Middle frontal gyrus (tissue), 1 donor: ENCODE measurements at regions not wholly inside any gene's neighbourhood (a gene's known extent, or its start where the extent isn't known, plus 50 kb on each side); places are given as distances from the start of the nearest gene placed in this dataset.
"Not testable (repeated sequence)": the region's sequence is repeated elsewhere in the genome, so short reads cannot be mapped to it uniquely, and the experiment has no call there.

Source experiments
- DNase-seq: peaks from one replicate; pipeline ENCODE4 v3.0.0-alpha.2; 2015; ENCODE audit warnings: low spot score; ENCODE audit errors: extremely low spot score

DNA sequence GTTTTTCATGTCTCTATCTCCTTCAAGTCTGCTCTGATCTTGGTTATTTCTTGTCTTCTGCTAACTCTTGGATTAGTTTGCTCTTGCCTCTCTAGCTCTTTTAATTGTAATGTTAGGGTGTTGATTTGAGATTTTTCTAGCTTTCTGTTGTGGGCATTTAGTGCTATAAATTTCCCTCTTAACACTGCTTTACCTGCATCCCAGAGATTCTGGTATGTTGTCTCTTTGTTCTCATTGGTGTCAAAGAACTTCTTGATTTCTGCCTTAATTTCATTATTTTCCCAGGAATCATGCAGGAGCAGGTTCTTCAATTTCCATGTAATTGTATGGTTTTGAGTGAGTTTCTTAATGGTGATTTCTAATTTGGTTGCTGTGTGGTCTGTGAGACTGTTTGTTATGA lies 128.5 kb upstream of the ZNF267 start:
- DNase-seq, result not testable (repeated sequence)

DNA sequence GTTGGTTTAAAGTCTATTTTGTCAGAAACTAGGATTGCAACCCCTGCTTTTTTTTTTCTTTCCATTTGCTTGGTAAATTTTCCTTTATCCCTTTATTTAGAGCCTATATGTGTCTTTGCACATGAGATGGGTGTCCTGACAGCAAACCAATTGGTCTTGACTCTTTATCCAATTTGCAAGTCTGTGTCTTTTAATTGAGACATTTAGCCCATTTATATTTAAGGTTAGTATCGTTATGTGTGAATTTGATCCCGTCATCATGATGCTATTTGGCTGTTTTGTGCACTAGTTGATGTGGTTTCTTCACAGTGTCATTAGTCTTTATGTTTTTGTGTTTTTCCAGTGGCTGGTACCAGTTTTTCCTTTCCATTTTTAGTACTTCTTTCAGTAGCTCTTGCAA lies 127.7 kb upstream of the ZNF267 start:
- DNase-seq, result no peak

DNA sequence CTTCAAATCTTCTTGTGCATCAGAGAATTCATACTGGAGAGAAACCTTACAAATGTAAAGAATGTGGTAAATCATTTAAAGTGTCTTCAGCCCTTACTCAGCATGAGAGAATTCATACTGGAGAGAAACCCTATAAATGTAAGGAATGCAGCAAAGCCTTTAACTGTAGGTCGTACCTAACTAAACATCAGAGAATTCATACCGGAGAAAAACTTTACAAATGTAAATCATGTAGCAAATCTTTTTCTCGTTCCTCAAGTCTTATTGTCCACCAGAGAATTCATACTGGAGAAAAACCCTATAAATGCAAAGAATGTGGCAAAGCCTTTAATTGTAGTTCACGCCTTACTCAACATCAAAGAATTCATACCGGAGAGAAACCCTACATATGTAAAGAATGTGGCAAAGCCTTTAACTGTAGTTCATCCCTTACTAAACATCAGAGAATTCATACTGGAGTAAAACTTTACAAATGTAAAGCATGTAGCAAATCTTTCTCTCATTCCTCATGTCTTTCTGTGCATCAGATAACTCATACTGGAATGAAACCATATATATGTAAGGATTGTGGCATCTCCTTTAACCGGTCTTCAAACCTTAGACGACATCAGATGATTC lies 118.5 kb upstream of the ZNF267 start:
- no peak for DNase-seq

DNA sequence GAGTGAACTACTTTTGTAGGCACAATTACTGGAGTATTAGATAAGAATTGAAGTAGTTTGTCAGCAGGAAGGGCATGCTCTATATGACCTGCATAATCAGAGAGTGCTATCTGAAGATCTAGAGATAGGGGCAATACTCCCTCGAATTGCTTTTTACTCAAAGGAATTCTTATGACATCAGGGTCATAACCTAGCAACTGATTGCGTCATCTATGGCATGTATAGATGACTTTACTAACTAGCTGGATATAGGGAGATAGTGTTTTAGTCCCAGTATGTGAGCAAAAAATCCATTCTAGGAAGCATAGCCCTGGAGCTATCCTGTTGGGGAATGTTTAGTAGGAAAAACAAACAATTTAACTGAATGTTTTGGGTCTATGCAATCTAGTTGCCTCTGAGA lies 109.5 kb upstream of the ZNF267 start:
- DNase-seq, result no peak

DNA sequence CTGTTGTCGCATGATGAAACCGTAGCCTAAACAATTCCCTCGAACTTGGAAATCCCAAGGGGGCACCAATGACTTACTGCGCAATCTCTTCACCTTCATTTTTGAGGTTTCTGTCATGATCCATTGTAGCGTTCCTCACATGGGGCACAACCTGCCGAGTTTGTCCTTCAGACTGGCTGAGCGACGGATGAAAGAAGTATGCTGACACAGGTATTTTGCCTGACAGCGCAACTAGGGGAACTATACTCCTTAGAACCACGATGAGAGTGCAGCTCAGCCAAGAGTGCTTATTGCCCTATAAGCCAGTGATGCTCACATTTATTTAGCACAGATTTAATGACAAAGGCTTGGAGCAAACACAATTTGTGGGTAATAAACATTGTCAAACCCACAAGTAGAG lies 106.3 kb upstream of the ZNF267 start:
- DNase-seq, result no peak

DNA sequence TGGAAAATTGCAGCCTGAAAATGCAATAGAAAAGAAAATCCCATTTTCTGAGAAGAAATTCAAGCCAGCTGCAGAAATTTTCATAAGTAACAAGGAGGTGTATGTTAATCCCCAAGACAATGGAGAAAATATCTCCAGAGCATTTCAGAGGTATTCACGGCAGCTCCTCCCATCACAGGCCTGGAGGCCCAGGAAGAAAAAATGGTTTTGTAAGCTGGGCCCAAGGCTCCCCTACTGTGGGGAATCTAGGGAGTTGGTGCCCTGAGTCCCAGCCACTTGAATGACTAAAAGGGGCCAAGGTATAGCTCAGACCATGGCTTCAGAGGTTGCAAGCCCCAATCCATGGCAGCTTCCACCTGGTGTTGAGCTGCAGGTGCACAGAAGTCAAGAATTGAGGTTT lies 93.3 kb upstream of the ZNF267 start:
- DNase-seq, result no peak

DNA sequence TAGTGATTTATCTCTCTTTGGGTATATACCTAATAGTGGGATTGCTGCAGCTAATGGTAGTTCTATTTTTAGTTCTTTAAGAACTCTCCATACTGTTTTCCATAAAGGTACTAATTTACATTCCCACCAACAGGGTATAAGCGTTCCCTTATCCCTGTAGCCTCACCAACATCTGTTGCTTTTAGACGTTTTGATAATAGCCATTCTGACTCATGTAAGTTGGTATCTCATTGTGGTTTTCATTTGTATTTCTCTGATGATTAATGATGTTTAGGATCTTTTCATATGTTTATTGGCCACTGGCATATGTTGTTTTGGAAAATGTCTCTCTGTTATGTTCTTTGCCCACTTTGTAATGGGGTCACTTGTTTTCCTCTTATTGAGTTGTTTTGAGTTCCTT lies 88.5 kb upstream of the ZNF267 start:
- DNase-seq, result no peak

DNA sequence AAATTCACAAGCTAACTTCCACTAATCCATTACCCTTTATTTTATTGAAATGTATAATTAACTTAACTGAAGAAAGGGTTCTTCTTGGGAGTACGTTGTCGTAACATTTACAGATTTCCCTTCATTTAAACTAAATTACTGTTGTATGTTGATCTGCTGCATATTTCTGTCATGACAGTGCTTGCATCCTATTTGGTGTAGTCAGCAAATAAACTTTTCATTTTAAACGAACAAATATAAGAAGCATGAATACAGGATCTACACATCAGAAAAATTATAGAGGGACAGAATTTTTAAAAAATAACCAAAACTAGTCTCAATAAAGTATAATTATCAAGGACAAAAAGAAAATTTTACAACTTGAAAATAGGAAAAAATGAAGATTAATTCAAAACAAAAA lies 66.5 kb upstream of the ZNF267 start:
- DNase-seq, result no peak

DNA sequence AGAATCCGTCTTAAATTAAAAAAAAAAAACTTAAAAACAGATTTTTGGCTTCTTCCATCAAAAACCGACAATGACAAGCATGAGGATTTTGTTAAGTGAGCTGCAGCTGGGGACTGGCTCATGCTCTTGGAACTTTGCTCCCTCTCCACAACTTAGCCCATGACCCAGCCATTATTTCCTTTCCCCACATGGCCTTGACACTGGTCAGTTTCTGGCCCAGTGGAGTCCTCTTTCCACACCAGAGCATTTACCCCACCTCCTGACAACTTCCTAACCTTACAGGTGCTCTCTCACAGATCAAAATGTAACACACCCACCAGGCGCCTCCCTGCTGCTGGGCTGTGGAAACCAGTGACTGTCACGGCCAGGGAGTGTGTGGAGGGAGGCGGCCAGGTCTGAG lies 62.7 kb upstream of the ZNF267 start:
- no peak for DNase-seq

DNA sequence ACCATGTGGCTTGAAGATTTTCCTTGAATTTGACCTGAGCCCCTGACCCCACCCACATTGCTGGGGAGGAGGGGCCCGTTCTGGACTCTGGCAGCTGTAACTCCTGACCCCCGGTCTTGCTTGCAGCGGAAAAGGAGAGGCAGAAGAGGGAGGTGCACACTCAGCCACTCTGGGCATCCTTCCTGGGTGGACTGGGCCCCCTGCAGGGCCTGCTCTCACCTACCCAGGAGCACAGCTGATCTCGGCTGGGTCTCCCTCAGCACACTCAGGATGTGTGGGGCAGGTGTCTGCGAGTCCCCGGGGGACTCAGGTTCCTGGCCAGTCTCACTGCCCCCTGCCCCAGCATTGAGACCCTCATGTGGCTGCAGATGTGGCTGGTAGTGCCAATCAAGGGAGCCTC lies 57.5 kb upstream of the ZNF267 start:
- not testable (repeated sequence) for DNase-seq

DNA sequence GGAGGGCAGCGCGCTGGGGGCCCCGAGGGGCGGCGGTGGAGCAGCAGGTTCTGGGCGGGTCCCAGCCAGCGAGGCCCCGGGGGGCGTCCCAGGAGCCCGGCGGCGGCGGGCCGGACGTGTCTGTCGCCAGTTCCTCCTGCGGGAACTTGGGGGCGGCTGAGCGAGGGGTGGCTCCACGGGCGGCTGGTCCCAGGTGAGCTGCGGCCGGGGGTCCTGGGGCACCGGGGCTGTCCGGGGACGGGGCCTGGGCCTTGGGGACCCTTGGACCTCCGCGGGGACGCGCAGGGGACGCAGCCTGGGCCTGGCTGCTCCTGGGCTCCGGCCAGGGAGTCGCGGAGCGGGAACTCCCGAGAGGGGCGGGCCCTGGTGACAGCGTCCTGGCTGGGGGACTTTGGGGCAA lies 54.2 kb upstream of the ZNF267 start:
- no peak for DNase-seq

DNA sequence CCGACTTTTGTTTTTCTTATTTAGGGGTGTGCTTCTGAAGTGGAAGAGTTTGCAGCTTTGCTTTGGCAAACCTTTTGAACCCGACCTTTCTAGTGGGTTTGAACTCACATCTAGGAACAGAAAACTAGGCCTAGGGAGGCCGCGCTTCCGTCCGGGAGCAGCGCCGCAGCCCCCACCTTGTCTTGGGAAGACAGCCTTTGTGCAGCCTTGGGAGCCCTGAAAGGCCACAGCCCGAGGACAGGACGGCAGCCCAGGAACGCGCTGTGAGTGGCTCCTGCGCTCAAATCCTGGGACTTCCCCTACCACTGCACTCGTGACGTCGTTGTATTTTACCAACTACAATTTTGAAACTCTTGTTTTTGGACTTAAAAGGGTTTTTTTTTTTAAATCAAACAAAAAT lies 53.7 kb upstream of the ZNF267 start:
- no peak for DNase-seq
